ENCODE measurements at regions not wholly inside any gene's neighbourhood (a gene's known extent, or its start where the extent isn't known, plus 50 kb on each side); places are given as distances from the start of the nearest gene placed in this dataset.

DNA sequence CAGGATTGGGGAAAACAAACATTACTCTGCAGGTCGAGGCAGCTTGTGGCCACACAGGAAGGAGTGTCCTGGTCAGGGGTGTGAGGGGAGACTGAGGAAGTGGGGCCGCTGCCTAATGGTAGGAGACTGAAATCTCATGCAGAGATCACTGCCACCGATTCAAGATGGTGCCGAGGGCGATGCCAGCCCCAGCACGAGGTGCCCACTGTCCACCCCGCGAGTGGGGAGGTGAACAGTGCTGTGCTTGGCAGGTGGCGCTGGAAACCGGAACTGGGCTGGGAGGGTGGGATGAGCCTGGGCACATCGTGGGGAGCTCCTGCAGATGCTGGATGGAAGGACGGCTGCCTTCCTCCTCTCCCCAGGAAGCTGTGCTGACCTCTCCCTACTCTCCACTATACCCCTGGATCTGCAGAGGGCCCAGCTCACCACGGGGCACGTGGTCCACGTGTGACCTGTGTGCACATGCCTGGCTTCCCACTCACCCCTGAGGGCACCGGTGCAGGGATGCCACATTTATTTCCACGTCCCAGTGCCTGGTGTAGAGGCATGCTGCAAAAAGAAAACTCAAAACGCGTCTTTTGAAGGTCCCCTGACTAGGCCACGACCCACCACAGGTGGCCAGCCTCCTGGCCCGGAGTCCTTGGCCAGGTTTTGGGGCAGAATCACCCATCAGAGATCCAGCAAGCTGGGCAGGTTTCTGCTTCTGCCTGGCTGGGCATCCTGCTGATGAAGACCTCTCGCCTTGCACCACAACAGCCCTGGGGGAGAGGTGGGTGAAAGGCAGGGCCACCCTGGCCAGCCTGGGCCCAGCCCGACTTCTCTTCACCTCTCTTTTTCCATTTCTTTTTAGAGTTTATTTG, 71.7 kb upstream of the FCN1 start:
- Histone ChIP-seq H3K27ac (no peak overlapping the region), H3K9me2 (ENCODE audit: insufficient read depth) (no peaks in the 10 kb centered on the region), H3K4me3 (no peak overlapping the region), H2AFZ (no peak overlapping the region), H3K79me2 (ENCODE audit: low read depth) (no peaks in the 10 kb centered on the region), H3K4me1 (replicated peaks; ENCODE audit: insufficient read depth) (no peaks in the 10 kb centered on the region), H3F3A (ENCODE audit: insufficient read depth, low read depth) (no peaks in the 10 kb centered on the region), H3K36me3 (ENCODE audit: low read depth) (no peaks in the 10 kb centered on the region), H4K20me1 (ENCODE audit: insufficient read depth) (no peaks in the 10 kb centered on the region), H3K27me3 (ENCODE audit: insufficient read depth, low read depth) (peaks cover 79% of the 10 kb centered on the region), H3K4me2 (no peak overlapping the region), H3K9me3 (ENCODE audit: insufficient read depth, low read depth) (no peaks in the 10 kb centered on the region)
- no peak for DNase-seq
- ChIA-PET CTCF (no interaction called here), POLR2A (ENCODE audit: unreplicated experiment) (no interaction called here)
- no peak for TF ChIP-seq EZH2 (IDR thresholded peaks at IDR 0.05; ENCODE audit: low read depth)
- TF ChIP-seq, protein P1, sequence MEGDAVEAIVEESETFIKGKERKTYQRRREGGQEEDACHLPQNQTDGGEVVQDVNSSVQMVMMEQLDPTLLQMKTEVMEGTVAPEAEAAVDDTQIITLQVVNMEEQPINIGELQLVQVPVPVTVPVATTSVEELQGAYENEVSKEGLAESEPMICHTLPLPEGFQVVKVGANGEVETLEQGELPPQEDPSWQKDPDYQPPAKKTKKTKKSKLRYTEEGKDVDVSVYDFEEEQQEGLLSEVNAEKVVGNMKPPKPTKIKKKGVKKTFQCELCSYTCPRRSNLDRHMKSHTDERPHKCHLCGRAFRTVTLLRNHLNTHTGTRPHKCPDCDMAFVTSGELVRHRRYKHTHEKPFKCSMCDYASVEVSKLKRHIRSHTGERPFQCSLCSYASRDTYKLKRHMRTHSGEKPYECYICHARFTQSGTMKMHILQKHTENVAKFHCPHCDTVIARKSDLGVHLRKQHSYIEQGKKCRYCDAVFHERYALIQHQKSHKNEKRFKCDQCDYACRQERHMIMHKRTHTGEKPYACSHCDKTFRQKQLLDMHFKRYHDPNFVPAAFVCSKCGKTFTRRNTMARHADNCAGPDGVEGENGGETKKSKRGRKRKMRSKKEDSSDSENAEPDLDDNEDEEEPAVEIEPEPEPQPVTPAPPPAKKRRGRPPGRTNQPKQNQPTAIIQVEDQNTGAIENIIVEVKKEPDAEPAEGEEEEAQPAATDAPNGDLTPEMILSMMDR (conservative IDR thresholded peaks at IDR 0.05) = no peak
- intact Hi-C loops (cut with micrococcal nuclease; ENCODE audit: unreplicated experiment) = no loop called here
- BruUV-seq (replicated peaks) = no TSS peak

DNA sequence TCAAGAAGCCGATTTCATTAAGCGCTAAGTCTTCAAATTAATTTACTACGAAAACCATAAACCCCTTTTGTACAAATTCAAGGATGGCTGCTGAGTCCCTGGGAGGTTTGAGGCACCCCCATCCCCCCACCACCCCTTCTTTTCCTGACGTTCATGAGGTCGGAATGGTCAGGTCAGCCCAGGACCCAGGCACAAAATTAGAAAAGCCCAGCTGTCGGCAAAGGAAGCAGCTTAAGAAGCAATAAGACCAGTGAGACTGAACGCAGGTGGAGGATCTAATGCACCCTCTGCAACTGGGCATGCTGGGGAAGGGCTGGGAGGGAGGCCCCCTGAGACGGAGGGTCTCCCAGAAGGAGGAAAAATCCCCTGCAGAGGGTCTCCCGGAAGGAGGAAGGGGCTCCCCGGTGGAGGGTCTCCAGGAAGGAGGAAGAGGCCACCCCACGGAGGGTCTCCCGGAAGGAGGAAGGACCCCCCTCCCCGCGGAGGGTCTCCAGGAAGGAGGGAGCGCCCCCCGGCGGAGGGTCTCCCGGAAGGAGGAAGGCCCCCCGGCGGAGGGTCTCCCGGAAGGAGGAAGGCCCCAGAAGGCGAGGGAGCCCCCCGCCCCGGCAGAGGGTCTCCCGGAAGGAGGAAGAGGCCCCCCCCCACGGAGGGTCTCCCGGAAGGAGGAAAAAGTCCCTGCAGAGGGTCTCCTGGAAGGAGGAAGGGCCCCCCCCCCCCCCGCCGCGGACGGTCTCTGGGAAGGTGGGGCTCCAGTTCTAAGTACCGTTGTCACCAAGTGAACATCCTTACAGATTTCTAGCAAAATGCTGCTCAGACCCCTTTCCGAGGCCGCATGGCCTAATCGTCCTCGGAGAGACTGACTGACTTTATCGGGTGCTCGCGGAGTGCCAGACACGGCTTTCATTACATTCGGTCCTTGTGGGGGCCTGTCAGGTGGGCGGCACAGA, 74.4 kb upstream of the FCN1 start:
- Histone ChIP-seq H3K79me2 (ENCODE audit: low read depth) (no peaks in the 10 kb centered on the region), H3K9me2 (ENCODE audit: insufficient read depth) (no peaks in the 10 kb centered on the region), H3K36me3 (ENCODE audit: low read depth) (no peaks in the 10 kb centered on the region), H3K4me2 (no peak overlapping the region), H2AFZ (no peak overlapping the region), H3K4me1 (replicated peaks; ENCODE audit: insufficient read depth) (no peaks in the 10 kb centered on the region), H3K27me3 (ENCODE audit: insufficient read depth, low read depth) (peaks cover 88% of the 10 kb centered on the region), H3K9me3 (ENCODE audit: insufficient read depth, low read depth) (no peaks in the 10 kb centered on the region), H3K4me3 (no peak overlapping the region), H4K20me1 (ENCODE audit: insufficient read depth) (no peaks in the 10 kb centered on the region), H3K27ac (no peak overlapping the region), H3F3A (ENCODE audit: insufficient read depth, low read depth) (no peaks in the 10 kb centered on the region)
- intact Hi-C loops (cut with micrococcal nuclease; ENCODE audit: unreplicated experiment) = no loop called here
- no peak for TF ChIP-seq EZH2 (IDR thresholded peaks at IDR 0.05; ENCODE audit: low read depth)
- TF ChIP-seq, protein P1 (conservative IDR thresholded peaks at IDR 0.05) = no peak
- ChIA-PET CTCF (no interaction called here), POLR2A (ENCODE audit: unreplicated experiment) (no interaction called here)
- BruUV-seq (replicated peaks) = no TSS peak
- no peak for DNase-seq

DNA sequence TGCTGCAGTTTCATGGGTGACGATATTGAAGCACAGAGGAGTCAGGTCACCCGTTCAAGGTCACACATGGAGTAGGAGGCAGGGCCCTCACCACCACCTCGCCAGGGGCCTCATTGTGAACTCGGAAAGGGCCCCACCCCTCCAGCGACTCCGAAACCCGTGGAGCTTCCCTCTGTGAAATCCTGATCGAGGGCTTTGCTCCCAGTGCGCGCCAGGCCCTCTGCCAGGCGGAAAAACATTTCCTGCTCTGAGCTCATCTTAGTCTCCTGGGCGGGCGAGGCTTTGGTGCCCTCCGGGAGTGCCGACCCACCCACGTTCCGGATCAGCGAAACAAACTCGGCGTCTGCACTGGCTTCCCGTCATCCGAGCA, 75.0 kb upstream of the FCN1 start:
- no peak overlapping the region for H3K4me3 ChIP-seq
- intact Hi-C loops (cut with micrococcal nuclease; ENCODE audit: unreplicated experiment) = no loop called here

More for the DNA sequence above, 75.0 kb upstream of the FCN1 start:
- ChIA-PET POLR2A (ENCODE audit: unreplicated experiment) (no interaction called here), CTCF (no interaction called here)
- no peak for DNase-seq
- Histone ChIP-seq H4K20me1 (ENCODE audit: insufficient read depth) (no peaks in the 10 kb centered on the region), H3K9me3 (ENCODE audit: insufficient read depth, low read depth) (no peaks in the 10 kb centered on the region), H3K27ac (no peak overlapping the region), H3K27me3 (ENCODE audit: insufficient read depth, low read depth) (peaks cover 86% of the 10 kb centered on the region), H3K36me3 (ENCODE audit: low read depth) (no peaks in the 10 kb centered on the region), H3F3A (ENCODE audit: insufficient read depth, low read depth) (no peaks in the 10 kb centered on the region), H3K4me1 (replicated peaks; ENCODE audit: insufficient read depth) (no peaks in the 10 kb centered on the region), H3K79me2 (ENCODE audit: low read depth) (no peaks in the 10 kb centered on the region), H3K9me2 (ENCODE audit: insufficient read depth) (no peaks in the 10 kb centered on the region), H3K4me2 (no peak overlapping the region), H2AFZ (no peak overlapping the region)
- TF ChIP-seq, protein P1 (conservative IDR thresholded peaks at IDR 0.05) = no peak
- TF ChIP-seq EZH2 (IDR thresholded peaks at IDR 0.05; ENCODE audit: low read depth) = no peak
- no TSS peak for BruUV-seq (replicated peaks)

All from PC-9 (cell line).